GM18507 (cell line): ENCODE measurements at regions not wholly inside any gene's neighbourhood (a gene's known extent, or its start where the extent isn't known, plus 50 kb on each side); places are given as distances from the start of the nearest gene placed in this dataset.
"Not testable (repeated sequence)": the region's sequence is repeated elsewhere in the genome, so short reads cannot be mapped to it uniquely, and the experiment has no call there.

Experiments
- DNase-seq: peaks from one replicate; pipeline ENCODE4 v3.0.0; 2011; ENCODE audit warnings: low read depth; ENCODE audit not compliant: insufficient read length; ENCODE audit errors: extremely low spot score
- FAIRE-seq: peaks from 2 replicates; lab custom pipeline; 2011; peaks lifted over from hg19 to GRCh38; lab: Jason Lieb, UNC

GRCh38 chr3:20615982-20616381, 430.0 kb upstream of the SGO1 start:
- not testable (repeated sequence) for FAIRE-seq, DNase-seq

GRCh38 chr3:20608054-20608738, 422.2 kb upstream of the SGO1 start:
- no peak for FAIRE-seq
- no peak for DNase-seq

GRCh38 chr3:20604659-20605058, 418.7 kb upstream of the SGO1 start:
- no peak for FAIRE-seq
- DNase-seq: no peak

- no peak for DNase-seq
- FAIRE-seq: no peak
Observed at GRCh38 chr3:20589275-20589674, 403.3 kb upstream of the SGO1 start.

- no peak for FAIRE-seq
- DNase-seq: no peak
Observed at GRCh38 chr3:20588781-20589180, 402.8 kb upstream of the SGO1 start.

- FAIRE-seq (no peak), DNase-seq (no peak)
Observed at GRCh38 chr3:20583648-20584047, 397.6 kb upstream of the SGO1 start.

GRCh38 chr3:20576228-20576627, 390.2 kb upstream of the SGO1 start:
- no peak for DNase-seq
- FAIRE-seq: no peak

- no peak for DNase-seq
- FAIRE-seq: no peak
Observed at GRCh38 chr3:20575146-20575545, 389.1 kb upstream of the SGO1 start.

- no peak for FAIRE-seq
- no peak for DNase-seq
Observed at GRCh38 chr3:20574746-20575145, 388.7 kb upstream of the SGO1 start.

GRCh38 chr3:20573175-20573574, 387.2 kb upstream of the SGO1 start:
- DNase-seq: no peak
- FAIRE-seq: no peak

GRCh38 chr3:20572473-20572872, 386.5 kb upstream of the SGO1 start:
- DNase-seq: no peak
- no peak for FAIRE-seq

- DNase-seq (no peak), FAIRE-seq (no peak)
Observed at GRCh38 chr3:20569310-20569709, 383.3 kb upstream of the SGO1 start.

- DNase-seq: no peak
- no peak for FAIRE-seq
Observed at GRCh38 chr3:20564966-20565365, 379.0 kb upstream of the SGO1 start.

GRCh38 chr3:20563985-20564384, 378.0 kb upstream of the SGO1 start:
- no peak for FAIRE-seq

GRCh38 chr3:20563251-20563650, 377.2 kb upstream of the SGO1 start:
- no peak for FAIRE-seq
- DNase-seq: no peak

More at GRCh38 chr3:20563985-20564384, 378.0 kb upstream of the SGO1 start:
- DNase-seq: no peak

GRCh38 chr3:20561166-20561565, 375.2 kb upstream of the SGO1 start:
- DNase-seq: no peak

GRCh38 chr3:20560446-20560845, 374.4 kb upstream of the SGO1 start:
- FAIRE-seq: not testable (repeated sequence)

More at GRCh38 chr3:20561166-20561565, 375.2 kb upstream of the SGO1 start:
- FAIRE-seq: no peak

GRCh38 chr3:20558161-20558560, 372.2 kb upstream of the SGO1 start:
- DNase-seq (no peak), FAIRE-seq (no peak)

More at GRCh38 chr3:20560446-20560845, 374.4 kb upstream of the SGO1 start:
- DNase-seq: not testable (repeated sequence)

GRCh38 chr3:20556661-20557060, 370.7 kb upstream of the SGO1 start:
- FAIRE-seq (no peak), DNase-seq (no peak)

GRCh38 chr3:20552605-20553275, 366.7 kb upstream of the SGO1 start:
- no peak for FAIRE-seq
- no peak for DNase-seq
